ENCODE measurements at regions not wholly inside any gene's neighbourhood (a gene's known extent, or its start where the extent isn't known, plus 50 kb on each side); places are given as distances from the start of the nearest gene placed in this dataset.
"Not testable (repeated sequence)": the region's sequence is repeated elsewhere in the genome, so short reads cannot be mapped to it uniquely, and the experiment has no call there.

DNA sequence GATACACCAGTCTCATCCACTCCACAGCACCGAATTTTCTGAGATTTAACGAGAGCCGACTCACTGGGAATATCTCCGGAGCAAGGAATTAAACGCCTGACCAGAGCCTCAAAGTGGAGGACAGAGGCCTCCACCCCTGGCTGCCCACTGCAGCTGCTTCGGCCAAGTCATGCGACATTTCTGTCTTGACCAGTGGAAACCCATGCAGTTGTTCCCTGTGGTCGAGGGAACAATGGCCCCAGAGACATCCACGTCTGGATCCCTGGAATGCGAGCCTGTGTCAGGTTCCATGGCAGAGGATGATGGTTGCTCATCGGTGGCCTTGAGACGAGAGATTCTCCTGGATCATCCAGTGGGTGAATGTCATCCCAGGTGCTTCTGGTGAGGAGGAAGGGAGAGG, 65.7 kb upstream of the INSIG1 start:
- no peak for DNase-seq

DNA sequence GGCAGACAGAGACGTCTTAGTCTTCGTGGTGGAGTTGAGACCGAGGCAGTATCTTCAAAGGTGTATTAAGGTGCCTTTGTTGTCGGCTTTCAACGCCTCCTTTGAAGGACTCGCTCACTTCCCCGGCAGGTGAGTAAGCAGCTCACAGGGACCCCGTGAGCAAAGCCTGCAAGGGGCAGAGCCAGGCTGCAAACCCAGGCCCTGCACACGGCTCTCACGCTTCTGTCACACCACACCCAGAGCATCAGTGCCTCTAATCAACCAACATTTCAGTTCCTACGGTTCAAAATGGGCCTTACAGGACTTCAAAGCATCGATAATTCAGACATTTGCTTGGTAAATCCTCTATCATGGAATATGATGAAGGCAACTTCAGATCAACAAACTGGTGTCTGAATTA, 64.8 kb upstream of the INSIG1 start:
- DNase-seq, result no peak

DNA sequence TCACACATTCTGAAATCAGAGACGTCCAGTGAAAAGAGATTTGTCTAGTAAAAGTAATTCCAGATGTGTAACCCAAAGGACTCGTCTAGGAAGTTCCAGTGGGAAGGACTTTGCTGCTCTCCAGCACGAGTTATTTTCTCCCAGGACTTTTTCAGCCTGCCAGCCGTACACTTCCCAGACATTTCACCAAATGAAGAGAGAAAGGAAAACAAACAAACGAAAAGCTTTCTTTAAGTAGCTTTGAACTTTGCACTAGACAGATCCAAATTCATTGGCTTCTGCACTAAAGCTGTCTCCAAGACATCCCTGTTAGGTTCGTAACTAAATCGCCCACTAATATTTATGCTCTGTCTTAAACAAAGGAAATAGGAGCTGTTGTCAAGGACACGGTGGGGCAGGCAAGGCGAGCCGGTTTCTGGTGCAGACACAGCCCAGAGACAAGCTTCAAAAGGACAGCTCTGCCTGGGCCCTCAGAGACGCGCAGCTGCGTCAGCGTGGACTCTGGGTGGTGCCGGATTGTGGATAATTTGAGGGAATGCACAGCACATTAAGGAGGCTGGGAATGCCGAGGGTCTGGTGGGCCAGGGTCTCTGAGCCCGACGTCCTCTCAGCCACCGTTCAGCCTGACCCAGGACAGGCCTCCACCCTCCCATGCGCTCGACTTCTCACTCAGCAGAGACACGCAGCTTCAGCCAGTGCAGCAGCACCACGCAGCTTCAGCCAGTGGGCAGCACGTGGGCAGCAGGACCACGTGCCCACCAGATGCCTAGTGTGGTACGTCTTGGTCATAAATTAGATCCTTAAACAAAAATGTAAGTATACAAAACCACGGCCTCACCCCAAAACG, 64.1 kb upstream of the INSIG1 start:
- no peak for DNase-seq

DNA sequence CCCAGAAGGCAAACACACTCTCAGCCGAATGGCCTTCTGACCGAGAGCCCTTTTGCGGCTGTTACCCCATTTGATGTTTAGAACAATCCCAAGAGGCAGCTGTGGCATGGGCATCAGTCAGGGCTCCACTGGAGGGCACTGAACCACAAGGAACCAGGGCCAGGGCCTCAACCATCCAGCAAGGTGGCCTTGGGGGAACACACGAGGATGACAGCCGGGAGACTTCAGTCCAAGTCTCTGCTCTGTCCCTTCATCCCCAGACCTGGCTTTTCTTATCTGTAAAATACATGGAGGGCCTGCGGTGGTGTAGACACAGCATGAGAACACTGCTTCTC, 63.6 kb upstream of the INSIG1 start:
- no peak for DNase-seq

DNA sequence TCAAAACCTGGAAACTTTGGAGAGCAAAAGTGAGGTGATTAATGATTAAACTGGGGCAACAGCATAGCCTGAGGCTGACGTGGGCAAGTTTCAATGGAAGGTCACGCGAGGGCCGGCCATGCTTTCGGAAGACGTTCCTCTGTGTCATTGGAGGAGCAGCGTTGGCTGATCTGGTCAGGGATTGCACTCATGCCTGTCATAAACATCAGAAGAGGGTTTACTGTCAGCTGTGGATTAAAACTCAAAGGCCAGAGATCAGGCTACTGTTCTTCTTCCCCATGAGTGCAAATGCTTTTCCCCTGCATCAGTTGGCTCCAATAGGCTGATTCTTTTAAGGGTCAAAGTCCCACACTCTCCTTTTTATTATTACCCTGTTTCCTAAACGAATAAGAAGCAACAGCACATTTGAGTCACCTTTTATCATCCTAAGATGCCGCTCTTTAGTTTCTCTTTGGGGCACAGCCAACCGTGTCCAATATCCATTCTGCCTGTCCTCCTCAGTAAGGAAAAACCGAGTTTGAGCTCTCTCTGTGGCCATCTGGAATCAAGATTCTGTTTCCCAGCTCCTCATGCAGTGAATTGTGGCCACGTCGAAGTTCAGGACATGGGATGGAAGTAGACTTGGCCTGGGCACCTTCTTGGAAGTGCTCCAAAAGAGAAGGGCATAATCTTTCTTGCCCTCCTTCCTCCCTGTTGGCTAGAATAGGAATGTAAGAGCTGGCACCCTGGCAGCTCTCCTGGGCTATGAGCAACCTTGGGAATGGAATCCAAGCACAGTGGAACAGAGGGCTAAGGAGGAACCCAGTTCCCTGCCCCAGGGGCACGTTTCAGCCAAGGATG, 62.5 kb upstream of the INSIG1 start:
- no peak for DNase-seq

DNA sequence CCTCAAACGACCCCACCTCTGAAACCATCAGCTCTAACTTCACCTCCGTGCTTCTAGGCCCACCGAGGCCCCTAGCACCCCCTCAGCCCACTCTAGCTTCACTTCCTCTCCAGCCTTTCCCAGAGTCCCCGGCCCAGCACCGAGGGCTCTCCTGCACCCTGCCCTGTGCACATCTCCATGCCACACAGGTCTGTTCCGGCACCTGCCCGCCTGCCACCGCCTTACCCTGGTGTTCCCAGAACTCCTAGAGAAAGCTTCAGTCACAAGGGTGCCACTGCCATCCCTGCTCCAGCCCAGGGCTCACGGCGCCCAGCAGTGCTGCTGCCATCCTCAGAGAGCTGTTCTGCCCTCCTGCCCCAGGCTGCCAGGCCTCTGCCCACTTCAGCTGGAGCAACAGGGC, 61.3 kb upstream of the INSIG1 start:
- DNase-seq, result no peak

GRCh38 chr7:155237297-155237696, 60.4 kb upstream of the INSIG1 start:
- DNase-seq, result no peak

- DNase-seq, result no peak
Measured at GRCh38 chr7:155237730-155238129, 59.9 kb upstream of the INSIG1 start.

GRCh38 chr7:155239431-155240087, 58.1 kb upstream of the INSIG1 start:
- DNase-seq, result not testable (repeated sequence)

- no peak for DNase-seq
Measured at GRCh38 chr7:155244675-155245074, 53.0 kb upstream of the INSIG1 start.

GRCh38 chr7:155247479-155248365, 50.0 kb upstream of the INSIG1 start:
- no peak for DNase-seq

All from midbrain (tissue), 1 donor.